Glomerular visceral epithelial cell (primary cell): ENCODE measurements at regions not wholly inside any gene's neighbourhood (a gene's known extent, or its start where the extent isn't known, plus 50 kb on each side); places are given as distances from the start of the nearest gene placed in this dataset.
A peak's percentile ranks its signal among the peaks of the same experiment; 100 is the strongest.

Experiments used
- DNase-seq: peaks from one replicate; pipeline ENCODE4 v3.0.0-alpha.2; 2016; ENCODE audit errors: extremely low spot score

DNA sequence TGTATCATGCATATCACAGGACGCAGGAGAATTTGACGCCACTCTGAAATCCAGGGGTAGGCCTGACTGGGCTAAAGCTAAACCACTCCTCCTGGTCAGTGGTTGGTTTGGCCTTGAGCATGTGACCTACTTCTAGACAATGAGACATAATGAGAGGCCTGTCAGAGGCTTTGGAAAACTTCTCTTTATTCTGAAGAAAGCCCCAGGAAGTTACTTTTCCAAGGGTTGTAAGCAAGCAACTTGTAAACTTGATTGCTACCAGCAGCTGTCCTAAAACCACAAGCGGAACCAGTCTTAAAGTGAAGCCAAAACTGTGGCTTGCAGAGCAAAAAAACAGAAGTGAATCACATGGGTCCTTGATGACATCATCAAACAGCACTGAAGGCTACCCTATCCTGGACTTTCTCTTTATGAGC is 138.2 kb upstream of the COX10 start:
- no peak for DNase-seq

DNA sequence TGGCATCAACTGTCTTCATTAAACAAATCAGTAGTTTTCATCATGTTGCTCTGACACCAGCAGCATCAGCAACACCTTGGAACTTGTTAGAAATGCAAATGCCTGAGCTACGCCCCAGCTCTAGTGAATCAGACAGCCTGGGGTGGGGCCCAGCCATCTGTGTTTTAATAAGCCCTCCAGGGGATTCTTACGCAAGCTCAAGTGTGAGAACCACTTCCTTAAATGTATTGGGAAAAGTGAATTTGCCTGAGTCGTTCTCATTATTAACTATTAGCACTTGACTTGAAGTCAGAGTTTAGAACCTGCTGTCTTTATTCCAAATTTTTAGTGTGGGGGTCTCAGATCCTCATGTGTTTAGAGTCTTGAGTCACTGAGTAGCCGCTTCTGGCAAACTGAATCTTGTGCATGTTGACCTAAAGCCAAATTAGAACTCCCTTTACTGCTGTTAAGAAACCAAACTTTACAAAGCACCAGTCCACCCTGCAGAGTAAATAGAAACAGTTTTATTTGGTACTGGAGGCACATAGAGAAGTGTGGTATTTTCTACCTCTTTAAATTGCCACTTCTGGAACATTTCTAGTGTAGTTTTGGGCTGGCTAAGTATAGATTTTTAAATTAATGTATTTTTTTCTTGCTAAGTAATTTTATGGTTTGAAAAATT is 137.4 kb upstream of the COX10 start:
- no peak for DNase-seq

DNA sequence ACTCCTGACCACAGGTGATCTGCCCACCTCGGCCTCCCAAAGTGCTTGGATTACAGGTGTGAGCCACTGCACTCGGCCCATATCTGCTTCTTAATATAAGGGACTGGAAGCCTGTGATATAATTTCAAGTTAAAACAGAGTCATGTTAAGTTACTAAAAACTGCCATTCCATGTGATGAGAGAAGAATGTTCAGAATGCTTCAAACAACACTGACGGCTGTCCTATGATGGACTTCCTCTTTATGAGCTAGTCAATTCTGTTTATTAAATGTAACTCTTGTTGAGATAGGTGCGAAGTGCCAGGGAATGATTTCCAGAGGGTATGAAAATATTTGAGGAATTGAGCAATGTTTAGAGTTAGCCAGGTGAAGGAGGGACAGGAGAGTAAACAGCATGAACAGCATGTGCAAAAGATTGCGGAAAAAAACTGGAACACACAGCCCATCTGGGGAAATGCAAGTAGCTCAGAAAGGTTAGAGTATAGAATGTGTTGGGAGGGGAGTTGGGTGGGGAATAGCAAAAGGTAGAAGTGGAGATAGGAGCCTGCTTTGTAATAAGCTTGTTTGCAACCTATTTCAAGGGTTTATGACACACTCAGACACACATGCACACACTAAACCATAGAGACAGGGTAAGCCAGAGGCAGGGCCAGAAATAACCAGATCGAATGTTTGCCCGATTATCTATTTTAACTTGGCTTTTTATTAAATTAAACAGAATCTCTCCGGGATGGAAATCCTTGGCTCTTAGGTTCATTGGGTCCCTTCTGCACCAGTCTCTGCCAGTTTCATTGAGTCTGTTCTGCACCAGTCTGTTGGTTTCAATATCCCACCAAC is 135.6 kb upstream of the COX10 start:
- no peak for DNase-seq

DNA sequence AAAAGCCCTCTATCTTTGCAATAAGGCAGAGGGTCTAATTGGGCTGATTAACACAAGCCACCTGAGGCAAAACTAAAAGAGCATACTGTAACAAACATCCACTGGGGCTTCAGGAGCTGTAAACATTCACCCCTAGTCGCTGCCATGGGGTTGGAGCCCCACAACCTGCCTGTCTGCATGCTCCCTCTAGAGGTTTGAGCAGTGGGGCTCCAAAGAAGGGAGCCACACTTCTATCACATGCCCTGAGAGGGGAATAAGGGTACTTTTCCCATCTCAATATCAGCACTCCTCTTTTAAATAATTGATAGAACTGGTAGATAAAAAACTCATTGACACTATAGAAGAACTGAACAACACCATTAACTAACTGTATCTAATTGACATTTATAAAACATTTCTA is 130.1 kb upstream of the COX10 start:
- DNase-seq, result no peak

DNA sequence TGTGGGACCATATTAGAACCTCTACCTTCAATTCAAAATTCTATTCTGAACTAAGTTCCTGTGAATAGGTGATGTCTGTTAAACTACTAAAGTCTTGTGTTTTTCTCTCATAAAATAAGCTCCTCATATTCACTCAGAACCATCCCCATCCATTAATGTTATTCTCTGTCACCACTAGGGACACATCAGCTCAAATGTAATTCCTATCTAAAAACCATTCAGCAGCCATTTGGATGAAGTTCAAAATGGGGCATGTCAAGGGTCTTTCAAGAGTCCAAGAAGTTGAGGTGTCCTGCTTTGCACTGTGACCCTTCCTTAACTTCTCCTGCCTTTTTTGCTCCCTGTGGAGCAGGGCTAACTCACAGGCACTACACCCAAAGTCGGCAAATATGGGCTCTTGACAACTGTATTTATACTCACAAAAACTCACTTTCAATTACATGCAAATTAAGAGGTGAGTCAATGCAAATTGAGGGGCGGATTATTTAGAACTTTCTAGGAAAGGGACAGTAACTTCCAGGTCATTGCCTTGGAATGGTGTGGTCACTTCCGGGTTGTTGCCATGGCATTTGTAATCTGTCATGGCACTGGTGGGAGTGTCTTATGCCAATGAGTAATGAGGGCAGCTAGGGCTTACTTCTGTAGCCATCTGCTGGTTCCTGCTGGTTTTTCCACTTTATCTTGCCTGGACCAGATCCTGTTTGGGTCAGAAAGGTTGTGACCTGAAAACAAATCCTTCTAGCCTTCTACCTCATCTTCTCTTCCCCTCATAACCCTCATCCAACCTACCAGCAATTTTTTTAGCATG is 128.2 kb upstream of the COX10 start:
- DNase-seq, result peak; percentile 63

DNA sequence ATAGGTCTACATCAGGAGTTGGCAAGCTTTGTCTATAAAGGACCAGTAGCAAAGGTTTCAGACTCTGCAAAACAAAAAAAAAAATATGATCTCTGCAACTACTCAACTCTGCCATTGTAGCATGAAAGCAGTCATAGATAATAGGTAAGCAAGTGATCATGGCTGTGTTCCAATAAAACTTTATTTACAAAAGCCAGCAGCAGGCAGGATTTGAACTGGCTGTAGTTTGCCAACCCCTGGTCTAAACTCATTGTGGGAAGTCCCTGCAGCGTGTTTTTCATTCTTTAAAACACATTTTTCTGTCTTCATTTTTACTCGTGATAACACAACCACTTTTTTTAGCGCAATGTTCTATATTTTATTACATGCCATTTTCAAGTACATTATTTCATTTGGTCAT is 127.5 kb upstream of the COX10 start:
- DNase-seq, result no peak

DNA sequence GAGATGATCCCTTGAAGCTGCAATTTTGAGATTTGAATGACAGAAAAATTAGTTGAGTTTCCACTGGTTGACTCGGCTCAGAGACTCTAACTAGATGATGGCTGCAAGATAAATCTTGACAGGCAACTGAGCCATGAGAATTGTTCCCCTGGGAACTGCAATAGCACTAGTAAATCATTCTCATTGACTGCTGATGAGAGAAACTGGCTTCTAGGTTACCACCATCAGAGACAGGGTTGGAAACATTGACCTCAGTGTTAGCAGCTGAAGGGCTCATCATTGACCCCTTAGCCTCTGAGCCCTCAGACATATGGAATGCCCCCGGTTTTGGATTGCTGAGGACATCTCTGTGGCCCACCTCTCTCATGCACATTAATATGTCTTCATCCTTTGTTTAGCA is 125.4 kb upstream of the COX10 start:
- no peak for DNase-seq

DNA sequence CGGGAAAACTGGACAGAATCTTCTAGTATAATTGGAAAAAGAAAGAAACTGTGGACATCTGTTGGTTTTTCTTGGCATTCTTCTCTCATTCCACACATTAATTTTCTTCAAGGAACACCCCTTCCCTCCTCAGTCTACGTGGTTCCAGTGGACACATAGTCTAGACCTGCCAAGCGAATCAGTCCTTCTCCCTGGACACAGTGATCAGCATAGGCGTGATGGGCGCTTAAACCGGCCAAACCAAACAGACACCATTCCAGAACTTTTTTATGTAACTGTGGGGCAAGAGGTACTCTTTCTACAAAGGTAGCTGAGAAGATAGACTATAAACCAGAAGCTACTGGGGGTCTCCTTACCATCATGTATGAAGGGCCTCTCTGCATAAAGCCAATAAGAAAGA is 121.8 kb upstream of the COX10 start:
- no peak for DNase-seq

DNA sequence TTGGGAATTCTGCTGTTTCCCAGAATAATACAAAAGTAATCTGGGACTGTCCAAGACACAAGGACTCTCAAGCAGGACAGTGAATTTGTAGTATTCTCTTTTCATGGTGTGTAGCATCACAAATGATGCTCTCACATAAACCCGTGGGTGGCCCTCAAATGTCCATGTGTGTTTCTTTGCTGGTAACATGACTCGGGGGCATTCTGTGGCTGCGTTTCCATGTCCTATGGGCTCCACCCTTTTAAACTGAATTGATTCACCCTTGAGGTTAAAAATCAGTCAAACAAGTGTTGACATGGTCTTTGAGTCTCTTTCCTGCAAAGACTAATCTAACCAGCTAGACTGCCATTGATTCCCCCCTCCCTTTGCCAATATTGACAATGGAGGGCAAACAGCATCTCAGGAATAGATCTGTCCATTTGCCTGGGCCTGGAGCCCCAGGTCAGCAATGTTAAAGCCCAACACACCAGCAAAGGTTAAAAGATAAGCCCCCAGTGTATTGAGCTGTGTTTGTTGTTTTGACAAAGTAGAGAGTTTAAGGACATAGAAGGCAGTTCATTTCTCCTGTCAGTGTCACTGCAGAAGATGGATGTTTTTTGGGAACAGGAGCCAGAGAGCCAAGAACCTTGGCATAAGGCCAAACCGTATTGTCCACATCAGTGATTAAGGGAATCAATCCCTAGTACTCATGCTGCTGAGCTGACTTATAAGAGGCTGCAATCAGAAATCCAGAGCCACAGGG is 117.1 kb upstream of the COX10 start:
- DNase-seq, result no peak

DNA sequence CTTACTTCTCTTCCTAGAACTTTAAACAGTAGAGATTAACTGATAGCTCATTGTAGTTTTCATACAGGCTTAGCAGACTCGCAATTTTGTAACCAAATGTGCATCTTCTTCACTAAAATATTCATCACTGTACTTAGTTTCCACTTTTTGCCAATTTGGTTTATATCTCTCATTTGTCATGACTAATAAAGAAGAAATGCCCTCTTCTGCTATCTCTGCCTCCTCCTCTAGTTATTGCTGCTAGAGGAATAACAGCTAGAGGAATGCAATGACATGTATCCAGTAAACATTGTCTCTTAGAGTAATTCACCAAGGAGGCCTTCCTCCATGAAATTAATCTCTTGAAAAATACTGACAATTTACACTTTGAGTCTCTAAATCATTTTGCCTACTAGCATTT is 115.5 kb upstream of the COX10 start:
- DNase-seq, result no peak

DNA sequence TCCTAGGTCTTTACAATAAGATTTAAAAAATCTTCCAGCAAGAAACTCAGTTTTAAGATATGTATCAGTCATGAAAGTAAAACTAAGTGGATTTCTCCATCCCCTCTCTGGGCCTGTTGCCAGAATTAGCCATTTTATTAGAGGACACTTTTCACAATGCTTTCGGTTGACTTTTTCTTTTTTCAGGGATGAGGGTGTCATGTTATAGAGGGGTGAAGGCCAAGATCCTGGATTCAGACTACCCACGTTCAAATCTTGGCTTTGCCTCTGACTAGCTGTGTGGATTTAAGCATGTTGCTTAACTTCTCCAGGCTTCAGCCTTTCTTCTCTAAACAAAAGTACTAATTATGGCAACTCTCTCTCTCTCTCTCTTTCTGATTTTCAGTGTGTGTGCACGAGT is 111.7 kb upstream of the COX10 start:
- no peak for DNase-seq

DNA sequence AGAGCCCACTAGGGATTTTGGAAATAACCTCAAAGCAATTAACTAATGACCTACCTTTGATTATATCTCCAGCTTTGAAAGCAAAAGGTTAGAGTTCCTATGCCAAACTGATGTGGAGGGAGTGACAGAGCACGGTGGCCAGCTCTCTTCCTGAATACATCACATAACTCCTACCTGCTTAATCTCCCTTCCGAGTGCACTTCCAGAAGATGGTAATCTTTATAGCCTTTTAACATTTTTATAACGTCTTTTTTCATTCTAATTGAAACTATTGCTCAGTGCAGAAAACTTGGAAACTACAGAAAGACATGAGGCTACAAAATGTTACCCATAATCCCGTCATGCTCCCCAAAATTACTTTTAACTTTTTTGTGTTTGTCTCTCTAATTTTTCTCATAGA is 110.5 kb upstream of the COX10 start:
- no peak for DNase-seq

DNA sequence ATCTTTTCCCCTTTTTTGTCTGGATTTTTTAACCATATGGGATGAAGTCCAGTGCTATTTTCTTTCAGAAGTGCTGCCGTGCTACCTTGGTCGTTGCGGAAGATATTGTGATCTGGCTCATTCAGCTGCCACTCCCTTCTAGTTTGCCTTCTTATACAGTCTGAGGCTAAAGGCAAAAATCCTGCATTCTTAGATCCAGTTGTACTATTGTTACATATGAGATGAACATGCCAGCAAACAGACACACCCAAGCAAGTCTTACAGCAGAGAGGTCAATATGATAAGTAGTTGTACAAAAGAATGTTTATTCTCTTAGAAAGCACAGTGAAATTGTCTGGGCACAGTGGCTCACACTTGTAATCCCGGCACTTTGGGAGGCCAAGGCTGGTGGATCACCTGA is 108.0 kb upstream of the COX10 start:
- DNase-seq, result no peak

DNA sequence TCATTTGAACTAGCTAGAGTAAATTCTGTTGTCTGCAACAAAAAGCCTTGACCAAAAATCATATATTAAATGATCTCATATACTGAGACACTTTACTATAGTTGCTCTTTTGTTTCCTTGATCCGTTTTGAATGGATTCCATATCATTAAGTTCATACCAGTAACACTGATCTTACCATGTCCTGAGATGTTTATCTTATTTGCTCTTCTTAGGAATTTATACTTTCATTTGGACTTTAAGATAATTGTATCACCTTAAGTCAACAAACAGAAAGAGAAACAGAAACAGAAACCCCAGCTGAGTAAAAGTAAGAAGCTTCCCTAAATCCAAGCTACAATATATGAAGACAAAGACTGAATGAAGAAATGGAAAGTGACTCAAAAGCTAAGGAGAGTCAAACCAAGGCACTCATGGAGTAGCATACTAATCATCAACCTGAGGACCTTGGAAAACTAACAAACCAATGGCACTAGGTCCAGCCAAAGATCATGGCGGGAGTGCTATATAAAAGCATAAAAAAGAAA is 106.5 kb upstream of the COX10 start:
- DNase-seq, result no peak

DNA sequence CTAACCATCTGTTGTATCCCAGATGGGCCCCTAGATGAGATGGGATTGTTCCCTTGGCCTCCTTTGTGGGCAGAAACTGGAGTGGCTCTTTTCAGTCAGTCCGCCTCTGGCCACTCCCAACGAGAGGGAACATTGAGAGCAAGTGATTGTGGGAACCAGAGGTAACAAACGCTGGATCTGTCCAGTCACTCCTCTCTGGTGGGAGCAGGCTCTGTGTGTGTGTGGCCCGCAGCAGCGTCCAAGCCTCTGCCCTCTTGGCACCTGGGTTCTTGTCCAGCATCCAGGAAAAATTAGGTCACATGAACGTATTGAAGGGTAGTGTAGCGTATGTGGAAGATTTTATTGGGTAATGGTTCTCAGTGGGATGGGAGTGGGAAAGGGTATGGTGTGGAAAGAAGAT is 101.9 kb upstream of the COX10 start:
- DNase-seq, result no peak

DNA sequence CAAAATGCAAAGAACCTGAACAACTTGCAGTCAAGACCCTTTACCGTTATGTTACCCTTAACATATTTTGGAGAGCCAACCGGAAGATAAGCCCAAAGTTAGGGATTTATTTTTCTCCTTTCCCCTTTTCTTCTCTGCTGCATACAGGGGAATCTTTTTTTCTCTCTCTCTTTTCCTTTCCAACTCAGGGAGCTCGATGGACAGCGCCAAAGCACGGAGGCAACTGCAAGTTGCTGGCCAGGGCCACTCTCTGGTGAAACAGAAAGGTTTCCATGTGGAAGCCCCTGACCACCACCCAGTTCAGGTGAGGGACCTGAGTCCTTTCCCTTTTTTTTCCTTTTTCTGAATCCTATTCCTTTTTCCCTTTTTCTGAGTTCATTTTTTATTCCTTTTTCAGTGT is 98.8 kb upstream of the COX10 start:
- no peak for DNase-seq

DNA sequence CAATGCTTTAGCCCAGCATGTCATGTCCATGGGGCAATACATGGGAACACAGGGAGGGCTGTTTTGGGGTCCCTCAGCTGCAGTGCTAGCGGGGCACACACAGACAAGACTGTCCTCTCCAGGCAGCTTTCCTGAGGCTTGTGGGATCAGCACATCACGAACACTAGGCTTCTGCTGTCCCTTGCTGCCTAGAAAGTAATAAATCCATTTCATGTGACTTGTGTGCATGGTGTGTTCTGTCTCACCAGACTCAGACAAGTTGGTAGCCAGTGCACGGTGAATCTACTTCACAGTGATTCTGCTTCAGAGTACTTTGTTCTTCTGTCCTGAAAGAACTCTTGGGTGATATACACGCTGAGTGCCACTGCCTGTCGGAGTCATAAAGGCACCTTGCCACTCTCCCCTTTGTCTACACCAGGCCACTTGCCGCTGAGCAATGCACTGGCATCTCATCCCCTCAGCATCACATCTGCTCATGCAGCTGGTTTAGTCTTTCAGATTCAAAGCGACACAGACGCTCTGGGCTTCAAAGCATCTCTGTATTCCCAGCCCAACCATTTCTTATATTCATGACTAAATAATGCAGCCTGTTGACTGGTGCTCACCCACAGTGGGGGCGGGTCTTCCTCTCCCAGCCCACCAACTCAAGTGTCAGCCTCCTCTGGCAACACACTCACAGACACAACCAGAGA is 95.2 kb upstream of the COX10 start:
- no peak for DNase-seq

DNA sequence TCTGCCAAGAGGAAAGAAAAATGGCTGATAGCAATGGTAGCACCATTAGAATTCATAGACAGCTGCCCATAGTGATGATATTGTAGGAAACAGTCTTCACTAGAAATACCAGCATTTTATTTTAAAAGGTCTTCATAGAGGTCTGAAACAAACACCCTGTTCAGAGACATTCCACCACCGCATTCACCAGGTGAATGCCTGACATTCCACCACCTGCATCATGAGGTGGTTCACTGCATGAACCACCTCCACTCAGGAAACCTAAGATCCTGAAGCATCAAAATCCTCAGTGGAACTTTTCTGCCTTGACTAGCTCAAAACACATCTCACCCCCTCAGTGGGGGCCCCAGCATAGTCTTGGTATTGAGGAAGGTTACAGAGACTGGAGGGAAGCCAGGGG is 91.5 kb upstream of the COX10 start:
- DNase-seq, result no peak

DNA sequence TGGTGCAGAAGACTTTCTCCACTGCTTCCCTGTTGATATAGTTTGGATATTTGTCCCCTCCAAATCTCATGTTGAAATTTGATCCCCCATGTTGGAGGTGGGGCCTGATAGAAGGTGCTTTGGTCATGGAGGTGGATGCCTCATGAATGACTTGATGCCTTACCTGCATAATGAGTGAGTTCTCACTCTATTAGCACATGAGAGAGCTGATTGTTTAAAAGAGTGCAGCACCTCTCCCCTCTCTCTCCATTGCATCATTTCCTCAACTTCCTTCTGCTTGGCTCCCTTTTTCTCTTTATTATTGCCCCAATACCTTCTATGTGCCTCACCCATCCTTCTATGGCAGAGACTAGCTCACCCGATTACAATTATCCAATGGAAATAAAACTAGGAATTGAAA is 90.8 kb upstream of the COX10 start:
- DNase-seq, result no peak

DNA sequence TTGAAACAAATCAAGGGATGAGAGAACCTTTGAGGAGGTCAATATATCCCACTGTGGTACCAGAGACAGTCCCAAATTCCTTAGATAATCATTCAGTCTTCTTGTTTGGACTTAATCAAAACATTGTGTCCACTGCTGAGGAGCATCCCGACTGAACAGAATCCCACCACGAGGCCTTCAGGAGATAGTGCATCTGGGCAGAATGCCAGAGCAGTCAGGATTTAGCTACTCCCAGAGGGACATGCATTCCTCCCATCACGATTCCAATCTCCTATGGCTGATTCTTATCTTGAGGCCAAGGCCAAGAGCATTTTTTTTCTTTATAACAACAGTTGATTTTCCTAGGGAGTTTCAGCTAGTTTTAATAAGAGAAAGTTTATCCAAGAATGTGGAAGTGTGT is 87.4 kb upstream of the COX10 start:
- no peak for DNase-seq

DNA sequence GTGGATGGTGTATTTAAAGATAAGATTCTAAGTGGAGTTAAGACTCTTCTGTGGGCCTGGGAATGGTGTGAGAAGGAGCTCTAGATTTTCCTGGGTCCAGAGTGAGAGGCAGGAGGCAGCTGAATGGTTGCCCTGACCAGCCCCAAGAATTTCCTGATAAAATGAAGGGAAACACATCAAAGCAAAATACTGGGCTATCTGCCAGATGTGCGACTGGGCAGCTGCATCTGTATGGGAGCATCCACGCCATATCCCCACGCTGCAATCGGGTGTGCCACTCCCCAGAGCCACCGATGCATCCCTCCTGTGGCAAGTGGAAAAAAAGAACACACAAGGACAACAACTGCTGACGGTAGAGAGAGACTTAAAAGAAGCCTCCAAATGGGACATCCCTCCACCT is 84.3 kb upstream of the COX10 start:
- DNase-seq, result no peak
